Neural cell (in vitro differentiated cells): ENCODE measurements at regions not wholly inside any gene's neighbourhood (a gene's known extent, or its start where the extent isn't known, plus 50 kb on each side); places are given as distances from the start of the nearest gene placed in this dataset.

Source experiments
- CTCF ChIP-seq: fragments of 450-650 bp; IDR thresholded peaks from 2 replicates; pipeline ENCODE4 v1.5.1; 2014; ENCODE audit warnings: antibody characterized with exemption, mild to moderate bottlenecking, moderate library complexity; ENCODE audit not compliant: poor library complexity, severe bottlenecking
- EP300 ChIP-seq: fragments of 450-650 bp; conservative IDR thresholded peaks from 2 replicates; pipeline ENCODE4 v1.6.1; 2014; ENCODE audit warnings: antibody characterized with exemption, mild to moderate bottlenecking, moderate library complexity; ENCODE audit not compliant: poor library complexity, severe bottlenecking
- EZH2 ChIP-seq: fragments of 200-600, 300-800 bp; shearing (Covaris generic), sonication (generic); IDR thresholded peaks from 2 replicates; pipeline ENCODE4 v1.6.1; 2014; ENCODE audit warnings: antibody characterized with exemption, low read length, borderline replicate concordance, mild to moderate bottlenecking; ENCODE audit not compliant: insufficient read depth, poor library complexity, severe bottlenecking
- POLR2AphosphoS5 ChIP-seq: IDR thresholded peaks from 2 replicates; pipeline ENCODE4 v1.6.1; 2012
- RAD21 ChIP-seq: fragments of 450-650 bp; conservative IDR thresholded peaks from 2 replicates; pipeline ENCODE4 v1.6.1; 2014; ENCODE audit warnings: antibody characterized with exemption, mild to moderate bottlenecking, moderate library complexity
- REST ChIP-seq: IDR thresholded peaks from 2 replicates; pipeline ENCODE4 v1.6.1; 2012; ENCODE audit warnings: borderline replicate concordance

- TF ChIP-seq CTCF (no peak), EZH2 (no peak), RAD21 (no peak), REST (no peak), POLR2AphosphoS5 (no peak), EP300 (no peak)
Observed at GRCh38 chr18:45435810-45436209, 179.5 kb upstream of the SLC14A2 start.
